ENCODE measurements at regions not wholly inside any gene's neighbourhood (a gene's known extent, or its start where the extent isn't known, plus 50 kb on each side); places are given as distances from the start of the nearest gene placed in this dataset.

GRCh38 chr16:6274351-6274750 lies 1058.3 kb upstream of the RBFOX1 start:
- TF ChIP-seq, protein P1, sequence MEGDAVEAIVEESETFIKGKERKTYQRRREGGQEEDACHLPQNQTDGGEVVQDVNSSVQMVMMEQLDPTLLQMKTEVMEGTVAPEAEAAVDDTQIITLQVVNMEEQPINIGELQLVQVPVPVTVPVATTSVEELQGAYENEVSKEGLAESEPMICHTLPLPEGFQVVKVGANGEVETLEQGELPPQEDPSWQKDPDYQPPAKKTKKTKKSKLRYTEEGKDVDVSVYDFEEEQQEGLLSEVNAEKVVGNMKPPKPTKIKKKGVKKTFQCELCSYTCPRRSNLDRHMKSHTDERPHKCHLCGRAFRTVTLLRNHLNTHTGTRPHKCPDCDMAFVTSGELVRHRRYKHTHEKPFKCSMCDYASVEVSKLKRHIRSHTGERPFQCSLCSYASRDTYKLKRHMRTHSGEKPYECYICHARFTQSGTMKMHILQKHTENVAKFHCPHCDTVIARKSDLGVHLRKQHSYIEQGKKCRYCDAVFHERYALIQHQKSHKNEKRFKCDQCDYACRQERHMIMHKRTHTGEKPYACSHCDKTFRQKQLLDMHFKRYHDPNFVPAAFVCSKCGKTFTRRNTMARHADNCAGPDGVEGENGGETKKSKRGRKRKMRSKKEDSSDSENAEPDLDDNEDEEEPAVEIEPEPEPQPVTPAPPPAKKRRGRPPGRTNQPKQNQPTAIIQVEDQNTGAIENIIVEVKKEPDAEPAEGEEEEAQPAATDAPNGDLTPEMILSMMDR (IDR thresholded peaks at IDR 0.05), result no peak
- no peak for ATAC-seq (ENCODE audit: low FRiP score)
- DNase-seq (ENCODE audit: low spot score), result no peak

- TF ChIP-seq, protein P1 (IDR thresholded peaks at IDR 0.05), result no peak
- ATAC-seq (ENCODE audit: low FRiP score), result no peak
- DNase-seq (ENCODE audit: low spot score), result no peak
Observed at GRCh38 chr16:6267682-6268081, 1065.0 kb upstream of the RBFOX1 start.

- DNase-seq (ENCODE audit: low spot score), result no peak
- TF ChIP-seq, protein P1 (IDR thresholded peaks at IDR 0.05), result no peak
Observed at GRCh38 chr16:6266703-6267102, 1065.9 kb upstream of the RBFOX1 start.

DNA sequence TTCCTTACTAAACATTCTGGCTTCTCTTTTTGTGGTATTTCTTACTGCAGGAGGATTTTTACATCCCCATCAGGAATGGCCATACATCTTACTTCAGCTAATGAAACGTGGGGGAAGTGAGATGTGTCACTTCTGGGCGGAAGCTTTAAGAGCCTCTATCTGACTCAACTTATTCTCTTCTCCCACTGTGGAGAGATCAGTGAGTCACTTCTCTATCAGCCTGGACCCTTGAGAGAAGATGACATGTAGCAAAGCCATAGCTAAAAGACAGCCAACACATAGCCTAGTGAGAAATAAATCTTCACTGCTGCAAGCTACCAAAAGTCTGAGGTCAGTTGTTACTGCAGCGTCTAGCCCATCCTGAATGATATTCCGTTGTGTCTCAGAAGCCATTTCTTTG lies 1066.7 kb upstream of the RBFOX1 start:
- DNase-seq (ENCODE audit: low spot score) (no peak), ATAC-seq (ENCODE audit: low FRiP score) (no peak)
- TF ChIP-seq, protein P1 (IDR thresholded peaks at IDR 0.05), result no peak

More at GRCh38 chr16:6266703-6267102, 1065.9 kb upstream of the RBFOX1 start:
- ATAC-seq (ENCODE audit: low FRiP score), result no peak

DNA sequence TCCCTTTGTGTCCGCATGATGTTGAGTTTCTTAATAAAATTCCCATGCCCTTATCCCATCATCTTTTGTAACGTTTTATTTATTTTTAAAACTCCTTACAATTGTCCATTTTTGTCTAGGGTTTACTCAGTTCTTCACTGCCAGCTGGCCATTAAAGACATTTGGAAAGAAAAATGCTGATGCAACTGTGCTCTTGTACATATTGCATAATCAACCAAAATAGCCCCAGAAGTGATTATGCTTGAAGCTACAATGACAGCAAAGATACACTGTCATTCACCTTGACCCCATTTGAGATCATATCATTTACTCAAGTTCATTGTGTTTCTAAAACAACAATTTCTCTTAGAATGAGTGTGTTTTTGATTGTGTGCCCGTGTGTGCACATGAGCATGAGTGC lies 1074.6 kb upstream of the RBFOX1 start:
- ATAC-seq (ENCODE audit: low FRiP score), result no peak
- TF ChIP-seq, protein P1 (IDR thresholded peaks at IDR 0.05), result no peak
- no peak for DNase-seq (ENCODE audit: low spot score)

- ATAC-seq (ENCODE audit: low FRiP score) (no peak), DNase-seq (ENCODE audit: low spot score) (no peak)
Observed at GRCh38 chr16:6252541-6252940, 1080.1 kb upstream of the RBFOX1 start.

GRCh38 chr16:6250511-6250910 lies 1082.1 kb upstream of the RBFOX1 start:
- TF ChIP-seq, protein P1 (IDR thresholded peaks at IDR 0.05), result no peak
- ATAC-seq (ENCODE audit: low FRiP score) (no peak), DNase-seq (ENCODE audit: low spot score) (no peak)

More at GRCh38 chr16:6252541-6252940, 1080.1 kb upstream of the RBFOX1 start:
- TF ChIP-seq, protein P1 (IDR thresholded peaks at IDR 0.05), result no peak
